NCI-H1694 treated with DMSO at 0.1 percent for 48 hours (cell line): ENCODE measurements at regions not wholly inside any gene's neighbourhood (a gene's known extent, or its start where the extent isn't known, plus 50 kb on each side); places are given as distances from the start of the nearest gene placed in this dataset.
"Not testable (repeated sequence)": the region's sequence is repeated elsewhere in the genome, so short reads cannot be mapped to it uniquely, and the experiment has no call there.

Experiments
- DNase-seq: peaks from one replicate; lab custom pipeline; 2025; lab: John Stamatoyannopoulos, UW

DNA sequence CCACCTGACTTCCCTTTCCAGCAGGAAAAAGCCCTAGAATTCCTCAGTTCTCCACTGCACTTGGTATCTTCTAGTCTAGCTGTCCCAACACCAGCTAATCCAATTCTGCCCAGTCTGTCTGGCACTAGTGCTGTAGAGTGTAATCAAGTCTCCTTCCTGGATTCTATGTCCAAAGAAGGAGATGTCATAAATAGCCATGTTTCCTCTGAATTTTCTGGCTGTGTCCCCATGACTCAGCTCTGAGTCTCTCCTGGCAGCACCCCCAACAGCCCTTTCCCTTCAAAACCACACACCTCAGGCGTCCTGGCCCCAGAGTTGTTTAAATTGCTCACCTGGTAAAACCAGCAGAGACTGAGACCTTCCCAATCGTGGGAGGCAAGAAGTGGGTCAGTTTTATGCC is 197.2 kb downstream of the GRXCR1 start:
- DNase-seq, result no peak

DNA sequence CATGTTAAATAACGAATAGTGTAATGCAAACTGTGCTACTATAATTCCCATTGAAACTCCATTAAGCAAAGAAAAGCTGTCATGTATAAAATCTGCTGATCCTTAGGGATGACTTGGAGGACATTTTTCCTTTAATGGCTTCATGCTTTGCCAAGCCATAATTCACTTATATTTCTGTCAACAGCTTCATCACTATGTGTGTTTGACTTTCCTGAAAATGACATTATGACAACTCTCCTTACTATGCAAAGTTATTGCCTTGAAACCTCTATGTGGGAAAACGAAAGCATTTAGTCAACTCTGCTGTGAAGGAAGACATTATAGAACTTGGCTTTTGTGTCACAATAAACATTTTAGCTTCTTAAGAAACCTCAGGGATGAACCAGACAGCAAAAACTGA is 210.5 kb downstream of the GRXCR1 start:
- no peak for DNase-seq

DNA sequence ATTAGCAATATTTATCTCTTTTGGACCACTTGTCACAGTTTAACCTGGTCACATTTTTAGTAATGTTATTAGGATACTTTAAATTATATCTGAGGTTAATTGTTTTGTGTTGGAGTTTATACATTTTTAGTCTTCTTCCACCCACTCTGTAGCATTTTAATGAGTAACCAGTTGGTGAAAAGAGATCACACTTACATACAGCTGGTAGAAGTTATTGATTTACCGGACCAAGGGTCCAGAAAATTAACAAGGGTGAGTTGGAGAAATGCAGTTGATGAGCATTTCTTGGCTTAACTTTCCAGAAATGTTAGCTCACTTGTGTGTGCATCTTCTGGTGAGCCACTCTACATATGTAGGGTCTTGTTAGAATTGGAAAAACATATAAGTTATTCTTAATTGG is 219.6 kb downstream of the GRXCR1 start:
- DNase-seq, result no peak

DNA sequence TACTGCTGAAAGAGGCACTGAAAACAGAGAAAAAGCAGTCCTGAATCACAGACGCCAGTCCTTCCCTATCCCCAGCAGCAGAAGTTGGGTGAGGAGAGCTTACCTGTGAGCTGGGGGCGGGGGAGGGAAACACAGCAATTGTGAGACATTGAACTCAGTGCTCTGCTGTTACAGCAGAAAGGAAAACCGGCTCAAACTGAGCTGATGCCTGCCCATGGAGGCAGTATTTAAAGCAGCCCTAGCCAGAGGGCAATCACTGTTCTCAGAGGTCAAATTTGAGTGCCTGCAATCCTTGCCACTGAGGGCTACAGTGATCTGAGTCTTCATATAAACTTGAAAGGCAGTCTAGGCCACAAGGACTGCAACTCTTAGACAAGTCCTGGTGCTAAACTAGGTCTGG is 220.7 kb downstream of the GRXCR1 start:
- DNase-seq, result no peak

DNA sequence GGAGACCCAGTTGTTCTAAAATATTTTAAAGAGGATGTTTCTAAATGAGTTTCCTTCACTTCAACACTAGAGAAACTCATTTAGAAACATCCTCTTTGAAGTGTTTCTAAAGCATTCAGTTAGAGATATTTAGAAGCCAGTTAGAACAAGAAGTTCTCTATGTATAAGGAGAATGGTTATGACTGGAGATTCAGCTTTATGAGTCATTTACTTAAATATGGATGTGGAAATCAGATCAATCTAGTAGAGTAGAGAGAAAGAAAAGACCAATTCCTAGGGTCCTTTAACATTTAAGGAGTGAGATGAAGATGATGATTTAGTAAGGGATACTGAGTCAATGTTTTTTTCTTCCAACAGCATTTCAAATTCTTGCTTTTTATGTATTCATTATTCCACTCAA is 234.1 kb downstream of the GRXCR1 start:
- no peak for DNase-seq

DNA sequence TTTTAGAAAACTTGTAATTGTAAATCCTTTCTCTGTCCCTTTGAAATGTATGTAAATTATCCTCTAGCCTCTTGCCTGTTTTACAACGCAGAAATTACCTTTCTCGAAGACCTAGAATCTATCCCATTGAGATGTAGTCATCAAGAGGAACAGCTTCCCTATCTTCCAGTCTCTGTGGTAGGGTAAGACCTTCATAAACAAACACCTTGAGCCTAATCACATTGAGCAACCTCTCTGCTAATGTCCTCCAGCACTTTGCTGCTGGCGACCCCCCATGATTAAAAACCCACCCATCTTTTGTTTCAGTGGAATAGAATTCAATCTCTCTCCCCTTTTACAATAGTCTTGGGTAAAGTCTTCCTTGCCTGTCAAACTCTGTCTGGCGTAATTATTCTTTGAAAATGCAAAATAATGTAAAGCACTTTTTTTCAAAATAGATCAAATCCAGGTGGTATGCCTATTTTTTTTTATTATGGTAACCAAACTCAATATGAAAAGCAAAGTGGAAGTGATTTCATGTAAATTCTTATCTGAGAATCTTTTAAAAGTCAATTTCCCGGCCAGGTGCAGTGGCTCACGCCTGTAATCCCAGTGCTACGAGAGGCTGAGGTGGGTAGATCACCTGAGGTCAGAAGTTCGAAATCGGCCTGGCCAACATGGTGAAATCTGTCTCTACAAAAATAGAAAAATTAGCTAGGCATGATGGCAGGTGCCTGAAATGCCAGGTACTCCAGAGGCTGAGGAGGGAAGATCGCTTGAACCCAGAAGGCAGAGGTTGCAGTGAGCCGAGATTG is 237.9 kb downstream of the GRXCR1 start:
- no peak for DNase-seq

DNA sequence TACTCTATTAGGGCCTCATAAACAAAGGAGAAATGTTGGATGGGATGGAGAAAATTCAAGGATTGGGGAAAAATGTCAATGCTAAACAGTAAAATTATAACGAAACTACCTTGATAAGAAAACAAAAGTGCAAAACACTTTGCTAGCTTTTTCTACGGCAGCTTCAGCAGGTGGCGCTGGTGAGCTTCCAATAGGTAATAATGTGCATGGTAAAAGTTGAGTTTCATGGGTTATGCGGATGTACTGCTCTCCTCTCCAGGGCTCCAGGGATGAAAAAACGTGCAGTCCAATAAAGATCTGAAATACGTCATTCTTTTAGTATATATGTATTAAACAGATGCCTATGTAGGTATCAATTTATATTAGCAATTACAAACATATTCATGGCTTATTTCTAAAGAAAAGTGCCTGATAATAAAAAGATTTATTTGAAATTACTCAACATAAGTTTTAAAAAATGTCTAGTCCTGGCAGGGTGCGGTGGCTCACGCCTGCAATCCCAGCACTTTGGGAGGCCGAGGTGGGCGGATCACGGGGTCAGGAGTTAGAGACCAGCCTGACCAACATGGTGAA is 239.6 kb downstream of the GRXCR1 start:
- peak; percentile 64 for DNase-seq

DNA sequence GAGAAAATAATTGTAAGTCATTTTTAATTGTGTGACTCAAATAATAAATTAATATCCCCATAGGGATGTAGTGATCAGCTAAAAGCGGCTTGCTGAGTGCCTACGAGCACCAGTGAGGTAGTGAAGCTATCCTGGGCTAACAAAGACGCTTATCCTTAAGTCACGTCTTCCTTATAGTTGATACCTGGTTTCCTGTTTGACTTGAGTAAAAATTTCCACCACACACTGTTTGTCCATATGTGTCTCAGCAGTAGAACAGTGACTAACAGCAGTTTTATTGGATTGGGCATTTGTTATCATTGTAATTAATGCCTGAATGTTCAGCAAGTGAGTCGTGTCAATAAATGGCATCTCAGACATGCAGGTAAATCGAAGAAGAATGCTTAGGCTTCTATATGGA is 241.1 kb downstream of the GRXCR1 start:
- DNase-seq, result no peak

DNA sequence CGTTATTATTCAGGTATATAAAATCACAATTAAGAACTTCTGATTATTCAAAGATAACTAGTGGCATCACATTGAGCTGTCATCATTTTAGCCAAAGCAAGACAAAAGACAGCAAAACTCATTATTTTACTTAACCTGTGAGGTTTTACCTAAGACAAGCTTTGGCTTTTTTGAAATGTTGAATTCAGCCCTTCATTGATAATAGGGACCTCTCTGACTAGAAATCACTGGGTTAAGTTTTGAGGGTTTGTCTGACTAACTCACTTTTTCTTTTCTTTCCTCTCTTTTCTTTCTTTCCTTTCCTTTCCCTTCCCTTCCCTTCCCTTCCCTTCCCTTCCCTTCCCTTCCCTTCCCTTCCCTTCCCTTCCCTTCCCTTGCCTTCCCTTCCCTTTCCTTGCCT is 244.2 kb downstream of the GRXCR1 start:
- DNase-seq, result no peak

DNA sequence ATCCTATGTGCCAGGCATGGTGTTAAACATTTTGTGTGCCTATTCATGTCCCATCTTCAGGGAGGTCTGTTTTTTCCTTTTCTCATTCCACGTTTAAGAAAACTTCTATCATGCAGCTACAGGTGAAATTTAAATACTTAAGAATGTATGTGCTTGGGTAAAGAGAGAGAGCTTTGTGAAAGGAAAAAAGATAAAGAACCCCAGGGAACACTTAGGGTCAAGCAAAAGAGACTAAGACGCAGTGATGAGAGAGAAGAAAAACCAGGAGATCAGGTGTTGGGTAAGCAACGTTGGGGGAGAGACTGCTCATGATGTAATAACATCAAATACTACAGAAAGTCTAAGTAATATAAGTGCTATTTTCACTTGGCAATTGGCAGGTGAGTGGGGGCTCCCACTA is 253.7 kb downstream of the GRXCR1 start:
- DNase-seq, result no peak

DNA sequence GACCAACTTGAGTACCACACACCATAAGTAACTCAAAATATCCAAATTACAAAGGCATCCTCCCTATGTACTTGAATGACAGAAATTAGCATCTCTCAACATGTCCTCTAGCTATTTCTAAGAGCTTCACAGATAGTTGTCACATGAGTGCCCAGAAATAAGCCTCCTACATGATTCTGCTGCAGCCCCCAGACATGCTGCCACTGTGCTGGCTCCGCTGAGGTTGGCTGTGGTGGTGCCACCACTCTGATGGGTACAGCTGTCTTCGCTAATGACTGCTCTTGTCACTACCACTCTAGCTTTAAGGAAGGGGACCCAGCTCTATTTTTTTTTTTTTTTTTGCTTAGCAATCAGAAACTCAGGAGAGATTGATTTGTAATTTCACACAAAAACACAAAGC is 256.0 kb downstream of the GRXCR1 start:
- no peak for DNase-seq

DNA sequence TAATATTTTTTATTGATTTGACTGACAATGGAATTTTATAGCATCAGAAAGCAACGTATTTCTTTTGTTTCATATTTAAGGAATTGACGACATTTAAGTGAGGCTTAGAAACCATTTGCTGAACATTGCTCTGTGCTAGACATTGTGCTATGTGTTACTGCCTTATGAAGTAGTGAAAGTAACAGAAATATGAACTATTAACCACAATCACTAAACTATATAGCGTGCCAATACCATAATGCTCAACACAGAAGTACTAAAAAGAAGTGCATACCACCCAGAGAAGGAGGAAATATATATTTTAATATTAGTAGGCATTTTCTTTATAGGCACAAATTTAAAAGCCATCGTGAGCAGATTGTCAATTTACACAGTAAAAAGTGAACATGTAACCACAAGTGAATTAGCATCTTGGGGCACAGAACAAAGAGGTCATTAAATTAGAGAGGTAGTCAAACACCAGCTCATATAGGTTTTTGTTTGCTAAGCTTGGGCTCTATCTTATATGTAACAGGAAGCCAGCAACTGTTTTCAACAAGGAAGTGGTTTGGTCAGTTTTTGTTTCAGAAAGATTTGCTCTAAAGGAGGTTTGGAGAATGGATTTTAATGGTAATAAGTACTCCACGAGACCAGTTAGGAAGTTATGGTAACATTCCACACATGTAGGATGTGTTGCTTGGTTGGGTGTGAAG is 270.7 kb downstream of the GRXCR1 start:
- DNase-seq, result no peak

DNA sequence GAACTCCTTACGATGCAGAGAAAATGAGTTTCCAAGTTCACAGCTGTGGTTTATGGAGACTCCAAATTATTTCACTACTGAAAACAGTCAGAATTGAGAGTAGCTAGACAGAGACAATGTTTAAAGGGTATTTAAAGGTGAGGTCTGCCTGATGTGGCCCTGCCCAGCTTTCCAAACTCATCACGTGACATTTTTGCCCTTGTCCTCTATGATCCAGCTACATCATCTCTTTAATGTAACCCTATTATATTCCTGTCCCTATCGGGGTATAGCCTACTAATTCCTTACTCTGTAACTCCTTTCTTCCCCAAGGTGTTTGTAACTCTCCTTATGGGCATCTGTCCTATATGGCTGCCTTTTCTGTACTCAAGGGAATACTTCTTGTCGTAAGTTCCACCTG is 297.2 kb downstream of the GRXCR1 start:
- DNase-seq, result no peak

DNA sequence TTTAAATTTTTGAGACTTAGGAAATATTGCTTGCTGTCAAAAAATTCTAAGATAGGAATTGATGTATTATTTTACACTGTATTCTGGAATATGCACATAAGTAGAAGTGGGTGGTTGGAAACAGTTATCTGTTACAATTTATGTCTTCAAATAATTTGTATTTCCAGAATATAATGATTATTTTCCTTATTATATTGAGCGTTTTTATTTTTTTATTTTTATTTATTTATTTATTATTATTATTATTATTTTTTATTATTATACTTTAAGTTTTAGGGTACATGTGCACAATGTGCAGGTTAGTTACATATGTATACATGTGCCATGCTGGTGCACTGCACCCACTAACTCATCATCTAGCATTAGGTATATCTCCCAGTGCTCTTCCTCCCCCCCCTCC is 320.1 kb downstream of the GRXCR1 start:
- not testable (repeated sequence) for DNase-seq

DNA sequence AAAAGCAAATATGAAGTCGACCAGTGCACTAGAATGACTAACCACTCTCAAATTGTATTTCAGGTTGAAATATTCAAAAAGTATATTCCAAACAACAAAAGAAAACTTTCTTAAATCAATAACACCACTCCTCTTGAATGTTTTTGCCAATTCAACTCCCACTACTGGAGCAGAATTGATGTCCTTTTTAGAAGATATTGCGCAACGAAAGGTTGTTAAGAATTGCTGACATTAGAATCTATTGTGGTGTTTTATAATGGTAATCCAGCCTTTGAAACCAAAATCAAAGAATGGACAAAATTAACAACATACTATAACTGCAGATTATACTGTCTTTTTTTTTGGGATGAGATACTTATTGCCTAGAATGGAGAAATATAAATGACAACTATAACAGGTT is 331.3 kb downstream of the GRXCR1 start:
- no peak for DNase-seq

DNA sequence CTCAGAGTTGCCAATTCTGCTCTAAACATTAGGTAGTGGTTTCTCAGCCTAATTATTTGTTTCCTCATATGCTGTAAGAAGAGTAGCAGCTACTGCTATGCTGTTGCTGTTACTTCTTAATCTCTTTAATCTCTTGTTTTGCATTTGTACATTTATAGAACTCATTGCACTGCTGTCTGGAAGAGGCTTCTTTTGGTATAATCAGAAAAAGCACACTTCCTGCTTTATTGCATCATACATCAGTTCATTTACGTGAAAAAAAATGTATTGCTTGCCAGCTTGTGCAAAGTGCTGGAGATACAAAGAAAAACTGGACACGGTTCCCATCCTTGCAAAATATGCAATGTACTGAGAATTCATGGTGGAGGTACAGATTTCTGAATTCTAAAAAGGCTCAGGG is 332.0 kb downstream of the GRXCR1 start:
- DNase-seq, result no peak

DNA sequence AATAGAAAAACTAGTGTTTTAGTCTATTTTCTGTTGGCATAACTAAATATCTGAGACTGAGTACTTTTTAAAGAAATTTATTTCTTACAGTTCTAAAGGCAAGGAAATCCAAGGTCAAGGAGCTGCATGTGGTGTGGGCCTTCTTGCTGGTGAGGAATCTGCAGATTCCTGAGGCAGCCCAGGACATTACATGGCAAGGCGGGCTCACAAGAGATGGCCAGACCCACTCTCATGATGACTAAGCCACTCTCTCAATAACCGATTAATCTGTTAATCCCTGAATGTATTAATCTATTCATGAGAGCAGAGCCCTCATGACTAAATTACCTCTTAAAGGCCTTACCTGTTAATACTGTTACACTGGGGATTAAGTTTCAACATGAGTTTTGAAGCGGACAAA is 340.8 kb downstream of the GRXCR1 start:
- DNase-seq, result no peak

DNA sequence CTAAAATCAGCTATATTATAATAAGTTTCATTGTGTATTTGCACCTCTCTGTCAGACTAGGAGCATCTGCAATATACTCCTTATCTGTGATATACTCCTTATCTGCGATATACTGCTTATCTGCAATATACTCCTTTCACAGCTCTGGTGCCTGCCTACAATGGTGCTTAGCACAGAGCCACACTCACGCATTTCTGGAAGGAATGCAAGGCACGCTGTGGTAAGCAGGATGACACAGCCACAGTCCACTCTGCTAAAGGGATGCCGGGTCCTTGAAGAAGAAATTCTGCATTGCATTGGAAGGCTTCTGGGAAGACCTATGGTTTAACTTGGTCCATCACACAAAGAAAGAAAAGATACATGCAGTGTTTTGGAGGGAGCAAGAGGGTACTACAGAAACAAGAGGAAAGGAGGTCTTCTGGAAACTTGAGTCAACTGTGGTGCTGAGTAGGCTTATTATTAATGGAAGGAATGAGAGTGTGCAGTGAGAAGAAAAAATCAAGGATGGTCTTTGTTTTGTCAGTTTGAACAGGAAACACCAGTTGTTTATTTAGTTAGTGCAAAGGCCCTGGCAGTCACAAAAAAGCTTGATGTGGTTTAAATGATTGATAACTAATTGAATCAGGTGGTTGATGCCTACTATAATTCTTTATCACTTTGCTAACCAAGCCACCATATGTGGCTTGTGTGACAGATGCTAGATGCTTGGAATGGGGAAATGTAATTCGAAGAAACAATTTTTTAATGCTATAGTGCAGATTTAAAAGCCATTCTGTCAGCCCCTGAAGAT is 342.3 kb downstream of the GRXCR1 start:
- DNase-seq, result peak; percentile 79

DNA sequence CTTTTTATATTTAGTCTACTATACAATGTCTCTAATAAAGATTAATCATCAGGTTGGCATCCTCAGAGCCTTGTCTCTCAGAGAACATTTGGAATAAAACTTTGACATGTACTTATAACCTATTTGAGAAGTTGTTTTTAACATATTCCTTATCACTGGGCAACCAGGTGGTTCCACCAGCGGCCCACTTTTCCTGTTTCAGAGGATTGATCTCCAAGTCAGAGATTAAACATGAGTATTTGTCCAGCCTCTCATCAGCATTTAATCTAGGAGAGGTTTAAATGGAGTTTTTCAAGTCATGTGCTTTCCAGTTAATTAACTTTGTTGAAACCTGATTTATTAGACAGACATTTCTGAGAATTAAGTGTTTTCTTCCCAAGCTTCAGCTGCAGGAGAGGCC is 345.5 kb downstream of the GRXCR1 start:
- DNase-seq, result no peak

DNA sequence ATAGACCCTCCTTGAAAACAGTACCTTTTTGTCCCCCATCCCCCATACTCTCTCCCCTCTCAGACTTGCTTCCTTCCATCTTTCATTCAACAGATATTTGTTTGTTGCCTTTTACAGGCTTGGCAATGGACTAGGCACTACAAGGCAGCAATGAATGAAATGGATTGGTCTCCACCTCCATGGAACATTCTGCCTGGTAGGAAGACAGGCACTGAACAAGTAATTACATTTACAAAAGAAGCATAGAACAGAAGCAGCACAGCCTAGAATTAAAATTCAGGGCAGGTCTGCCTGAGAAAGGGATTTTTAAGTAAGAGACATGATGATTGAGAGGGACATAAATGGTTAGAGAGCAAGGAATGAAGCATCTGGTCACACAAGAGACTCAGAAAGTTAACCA is 346.1 kb downstream of the GRXCR1 start:
- no peak for DNase-seq

DNA sequence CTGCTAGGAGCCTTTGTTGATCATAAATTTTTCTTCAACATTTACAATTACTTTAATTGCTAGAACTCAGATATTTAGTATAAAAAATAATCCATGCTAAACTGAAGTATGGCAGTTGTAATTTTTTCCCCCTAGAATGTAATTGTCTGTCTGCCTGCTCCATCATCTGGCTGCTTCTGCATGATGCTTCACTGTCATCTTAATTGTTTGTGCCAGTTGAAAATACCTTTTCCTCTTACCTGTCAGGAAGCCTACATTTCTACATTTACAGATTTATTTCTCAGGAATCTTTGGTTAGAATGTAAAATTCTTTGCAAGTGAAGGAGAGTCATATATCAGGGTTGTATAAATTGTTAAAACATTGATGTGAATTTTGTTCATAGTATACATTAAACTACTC is 348.6 kb downstream of the GRXCR1 start:
- no peak for DNase-seq

DNA sequence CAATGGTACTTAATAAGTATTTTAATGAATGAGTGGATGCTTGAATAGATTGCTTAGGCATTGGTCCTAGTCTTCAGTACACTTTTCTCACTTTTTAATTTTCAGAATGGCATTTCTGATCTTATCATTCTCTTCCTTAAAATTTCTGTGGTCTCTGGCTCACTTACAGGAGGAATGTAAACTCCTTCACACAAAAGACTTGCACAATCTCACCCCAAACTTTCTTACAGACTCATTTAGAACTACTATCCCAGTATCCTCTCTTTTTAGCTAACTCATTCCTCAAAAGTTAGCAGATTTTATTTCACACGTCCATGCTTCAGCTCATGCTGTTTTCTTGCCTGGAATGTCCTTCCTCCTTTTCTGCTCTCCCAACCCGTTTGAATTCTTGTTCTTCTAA is 350.1 kb downstream of the GRXCR1 start:
- DNase-seq, result no peak
